HCT116 (cell line): ENCODE measurements at regions not wholly inside any gene's neighbourhood (a gene's known extent, or its start where the extent isn't known, plus 50 kb on each side); places are given as distances from the start of the nearest gene placed in this dataset.

Experiments
- ATAC-seq: fragments of 200-7000 bp; cut with Tn5 transposase; 2 replicates; pipeline ENCODE4 v1.9.1; 2020; ENCODE audit warnings: mild to moderate bottlenecking, moderate library complexity
- BruUV-seq: library from RNA; stranded (reverse); fragments of 400-500 nt; replicated peaks from 2 replicates; lab custom pipeline; 2021; lab: Mats Ljungman, UMichigan
- CTCF ChIA-PET: fragments of 300-600 bp; sonication (Branson Sonifier 250); formaldehyde crosslinking; loops from one replicate; lab custom pipeline; 2021; ENCODE audit warnings: antibody characterized with exemption; lab: Charles Lee
- POLR2A ChIA-PET: fragments of 300-600, 350-600 bp; sonication (Branson Sonifier 250); formaldehyde crosslinking; loops from one replicate; lab custom pipeline; 2021; ENCODE audit warnings: antibody characterized with exemption; lab: Charles Lee
- RAD21 ChIA-PET, 2 experiments: fragments of 300-600 bp; sonication (Branson Sonifier 250); formaldehyde crosslinking; loops; one replicate each; lab custom pipeline; 2023; ENCODE audit warnings: low total read pairs in 2 of 2; ENCODE audit not compliant: uncharacterized antibody in 2 of 2, unreplicated experiment in 2 of 2, low non-redundant PET in 1 of 2; lab: Charles Lee
- DNase-seq: peaks from one replicate; pipeline ENCODE4 v3.0.0-alpha.2; 2010; ENCODE audit warnings: low read depth, low spot score
- H2AFZ ChIP-seq: fragments of 200-600 bp; shearing (Covaris generic), sonication (generic); 2 replicates; pipeline ENCODE4 v1.6.1; 2017; ENCODE audit warnings: low read depth, mixed run types, mixed read lengths, antibody characterized with exemption, low read length; ENCODE audit not compliant: poor library complexity, severe bottlenecking
- H3K27ac ChIP-seq: 2 replicates; pipeline ENCODE4 v1.5.1; 2012; ENCODE audit warnings: low read depth, low read length
- H3K27me3 ChIP-seq: fragments of 200-600 bp; sonication (generic); 2 replicates; pipeline ENCODE4 v1.6.1; 2016; ENCODE audit warnings: mixed run types, low read length, mixed read lengths; ENCODE audit not compliant: insufficient read depth
- H3K36me3 ChIP-seq, 2 experiments: fragments of 200-500 bp in 1 of 2; fragments of 200-600 bp in 1 of 2; sonication (Bioruptor generic) in 1 of 2; sonication (generic) in 1 of 2; 2 replicates each; pipeline versions ENCODE4 v1.5.1 to v1.6.1; 2014 to 2016; ENCODE audit warnings: low read length in 2 of 2, inconsistent platforms in 1 of 2, mixed read lengths in 1 of 2, mixed run types in 1 of 2; ENCODE audit not compliant: insufficient read depth in 2 of 2, control insufficient read depth in 1 of 2
- H3K4me1 ChIP-seq, 2 experiments: fragments of 200-600 bp in 1 of 2; sonication (generic) in 1 of 2; 2 replicates each; pipeline versions ENCODE4 v1.5.1 to v1.6.1; 2012 to 2017; ENCODE audit warnings: low read length in 2 of 2, inconsistent platforms in 1 of 2, mild to moderate bottlenecking in 1 of 2, mixed read lengths in 1 of 2, mixed run types in 1 of 2, moderate library complexity in 1 of 2; ENCODE audit not compliant: insufficient read depth in 2 of 2, control insufficient read depth in 1 of 2
- H3K4me2 ChIP-seq: fragments of 200-600 bp; sonication (generic); 2 replicates; pipeline ENCODE4 v1.6.1; 2017; ENCODE audit warnings: mixed run types, low read length, mixed read lengths
- H3K4me3 ChIP-seq, 2 experiments: fragments of 200-600 bp in 1 of 2; sonication (generic) in 1 of 2; replicated peaks in 1 of 2; 2 replicates each; pipeline ENCODE4 v1.5.1; 2011 to 2016; ENCODE audit warnings: low read length in 2 of 2, control low read depth in 1 of 2, low read depth in 1 of 2, mild to moderate bottlenecking in 1 of 2, mixed read lengths in 1 of 2, mixed run types in 1 of 2
- H3K79me2 ChIP-seq: fragments of 200-600 bp; sonication (generic); 2 replicates; pipeline ENCODE4 v1.6.1; 2017; ENCODE audit warnings: mild to moderate bottlenecking, mixed run types, low read length, moderate library complexity, mixed read lengths; ENCODE audit not compliant: insufficient read depth
- H3K9ac ChIP-seq: fragments of 200-600 bp; sonication (generic); 2 replicates; pipeline ENCODE4 v1.6.1; 2016; ENCODE audit warnings: low read length, mixed read lengths
- H3K9me2 ChIP-seq: fragments of 200-600 bp; sonication (generic), shearing (Covaris generic); 2 replicates; pipeline ENCODE4 v1.6.1; 2017; ENCODE audit warnings: mixed run types, mild to moderate bottlenecking, moderate library complexity; ENCODE audit not compliant: insufficient read depth
- H3K9me3 ChIP-seq, 2 experiments: fragments of 200-500 bp in 1 of 2; fragments of 200-600 bp in 1 of 2; sonication (Bioruptor generic) in 1 of 2; sonication (generic) in 1 of 2; 2 replicates each; pipeline ENCODE4 v1.6.1; 2014 to 2017; ENCODE audit warnings: low read length in 2 of 2, mixed read lengths in 2 of 2, inconsistent platforms in 1 of 2, low read depth in 1 of 2, mild to moderate bottlenecking in 1 of 2, mixed run types in 1 of 2, moderate library complexity in 1 of 2; ENCODE audit not compliant: control insufficient read depth in 1 of 2, insufficient read depth in 1 of 2
- H4K20me1 ChIP-seq: fragments of 200-600 bp; sonication (generic), shearing (Covaris generic); 2 replicates; pipeline ENCODE4 v1.6.1; 2017; ENCODE audit warnings: mixed run types, mild to moderate bottlenecking, moderate library complexity; ENCODE audit not compliant: insufficient read depth
- CBX3 ChIP-seq: IDR thresholded peaks from 2 replicates; pipeline ENCODE4 v1.6.1; 2012; ENCODE audit warnings: low read depth
- CEBPB ChIP-seq: IDR thresholded peaks from 2 replicates; pipeline ENCODE4 v1.6.1; 2012; ENCODE audit warnings: low read depth
- EZH2 ChIP-seq: fragments of 200-600 bp; sonication (generic); IDR thresholded peaks from 2 replicates; pipeline ENCODE4 v1.6.1; 2017; ENCODE audit warnings: antibody characterized with exemption, mixed run types
- EZH2phosphoT487 ChIP-seq: fragments of 200-600 bp; IDR thresholded peaks from 2 replicates; pipeline ENCODE4 v1.6.1; 2018; ENCODE audit warnings: antibody characterized with exemption, borderline replicate concordance
- FOSL1 ChIP-seq: IDR thresholded peaks from 2 replicates; pipeline ENCODE4 v1.6.1; 2012; ENCODE audit warnings: low read depth
- JUND ChIP-seq: IDR thresholded peaks from 2 replicates; pipeline ENCODE4 v1.6.1; 2012
- POLR2A ChIP-seq: IDR thresholded peaks from 2 replicates; pipeline ENCODE4 v1.7.0; 2011; ENCODE audit warnings: borderline replicate concordance; ENCODE audit not compliant: insufficient read depth, insufficient read length; ENCODE audit errors: extremely low read depth
- POLR2AphosphoS5 ChIP-seq: IDR thresholded peaks from 2 replicates; pipeline ENCODE4 v1.6.1; 2011; ENCODE audit warnings: mild to moderate bottlenecking, low read depth, low read length, moderate library complexity
- RAD21 ChIP-seq: IDR thresholded peaks from 2 replicates; pipeline ENCODE4 v1.6.1; 2012; ENCODE audit warnings: low read depth, mild to moderate bottlenecking
- SIN3A ChIP-seq: IDR thresholded peaks from 2 replicates; pipeline ENCODE4 v1.6.1; 2012; ENCODE audit warnings: low read depth
- SP1 ChIP-seq: IDR thresholded peaks from 2 replicates; pipeline ENCODE4 v1.6.1; 2012; ENCODE audit warnings: low read depth
- SRF ChIP-seq: IDR thresholded peaks from 2 replicates; pipeline ENCODE4 v1.6.1; 2012; ENCODE audit warnings: low read depth
- TCF7L2 ChIP-seq: IDR thresholded peaks from 2 replicates; pipeline ENCODE4 v1.7.0; 2011; ENCODE audit warnings: borderline replicate concordance, inconsistent platforms; ENCODE audit not compliant: insufficient read depth, insufficient read length; ENCODE audit errors: extremely low read depth
- YY1 ChIP-seq: IDR thresholded peaks from 2 replicates; pipeline ENCODE4 v1.6.1; 2011; ENCODE audit warnings: low read length, low read depth, moderate library complexity, mild to moderate bottlenecking; ENCODE audit not compliant: insufficient replicate concordance; ENCODE audit errors: extremely low read depth
- ZFX ChIP-seq: fragments of 450-650 bp; IDR thresholded peaks from 2 replicates; pipeline ENCODE4 v1.6.1; 2017
- ZNF274 ChIP-seq: fragments of 200-500 bp; sonication (Bioruptor generic); IDR thresholded peaks from 2 replicates; pipeline ENCODE4 v1.6.1; 2014; ENCODE audit warnings: mild to moderate bottlenecking, low read depth, low read length, inconsistent platforms
- intact Hi-C: fragments of 100-400 bp; cut with micrococcal nuclease; formaldehyde crosslinking; loops from 2 replicates; pipeline ENCODE4 v1.10.0; 2022
- TF ChIP-seq, protein P1 (sequence below), 3 experiments: fragments of 200-600 bp in 1 of 3; sonication (generic) in 1 of 3; IDR thresholded peaks in 2 of 3; conservative IDR thresholded peaks in 1 of 3; 2 replicates each; pipeline ENCODE4 v1.5.1; 2012 to 2017; ENCODE audit warnings: low read depth in 2 of 3, low read length in 2 of 3, antibody characterized with exemption in 1 of 3, borderline replicate concordance in 1 of 3, control low read depth in 1 of 3, mild to moderate bottlenecking in 1 of 3, mixed read lengths in 1 of 3, mixed run types in 1 of 3, moderate library complexity in 1 of 3; ENCODE audit not compliant: insufficient read depth in 1 of 3
- TF ChIP-seq, protein P2 (sequence below): IDR thresholded peaks from 2 replicates; pipeline ENCODE4 v1.6.1; 2012; ENCODE audit warnings: low read depth
- TF ChIP-seq, protein P3 (sequence below): IDR thresholded peaks from 2 replicates; pipeline ENCODE4 v1.6.1; 2012
- TF ChIP-seq, protein P4 (sequence below): IDR thresholded peaks from 2 replicates; pipeline ENCODE4 v1.6.1; 2012

DNA sequence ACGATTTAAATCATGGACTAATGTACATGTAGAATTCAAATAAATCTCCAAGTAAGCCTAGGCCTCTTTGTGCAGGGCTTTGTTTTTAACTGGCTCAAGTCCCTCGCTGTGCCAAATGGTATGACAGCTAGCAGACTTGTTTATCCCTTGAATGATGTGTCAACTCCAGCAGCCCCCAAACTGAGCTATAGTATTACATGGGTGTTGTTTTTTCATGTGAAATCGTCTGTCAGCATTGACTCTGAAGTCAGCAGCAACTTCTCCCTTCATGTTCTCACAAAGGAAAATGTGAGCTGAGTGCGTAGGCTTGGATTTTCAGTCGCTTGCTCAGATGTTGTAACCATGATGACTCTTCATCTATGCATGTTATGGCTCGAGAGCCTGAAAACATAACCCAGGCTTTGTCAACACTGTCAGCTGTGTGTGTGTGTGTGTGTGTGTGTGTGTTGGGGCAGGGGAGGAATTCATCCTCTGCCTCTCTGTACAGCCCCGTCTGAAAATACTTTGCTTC, 73.3 kb downstream of the PTHLH start:
- H3K9ac ChIP-seq, result no peak overlapping the region
- POLR2A ChIA-PET, result no interaction called here

More for the DNA sequence above, 73.3 kb downstream of the PTHLH start:
- ATAC-seq (no peak), DNase-seq (no peak)
- Histone ChIP-seq H3K36me3 (no peaks in the 10 kb centered on the region), H3K27ac (no peak overlapping the region), H3K4me3 (no peak overlapping the region), H3K79me2 (no peaks in the 10 kb centered on the region), H3K4me2 (no peak overlapping the region), H2AFZ (no peak overlapping the region), H3K9me3 (no peaks in the 10 kb centered on the region), H3K4me1 (no peaks in the 10 kb centered on the region), H4K20me1 (no peaks in the 10 kb centered on the region), H3K27me3 (no peaks in the 10 kb centered on the region), H3K9me2 (no peaks in the 10 kb centered on the region)
- BruUV-seq, result no TSS peak
- ChIA-PET RAD21 (no interaction called here), CTCF (no interaction called here)
- intact Hi-C loops, result no loop called here
- TF ChIP-seq CEBPB (no peak), POLR2A (no peak), SP1 (no peak), RAD21 (no peak), SIN3A (no peak), FOSL1 (no peak), EZH2phosphoT487 (no peak), ZFX (no peak), YY1 (no peak), TCF7L2 (no peak), JUND (no peak), ZNF274 (no peak), POLR2AphosphoS5 (no peak), CBX3 (no peak), EZH2 (no peak), SRF (no peak)
- TF ChIP-seq, protein P1, sequence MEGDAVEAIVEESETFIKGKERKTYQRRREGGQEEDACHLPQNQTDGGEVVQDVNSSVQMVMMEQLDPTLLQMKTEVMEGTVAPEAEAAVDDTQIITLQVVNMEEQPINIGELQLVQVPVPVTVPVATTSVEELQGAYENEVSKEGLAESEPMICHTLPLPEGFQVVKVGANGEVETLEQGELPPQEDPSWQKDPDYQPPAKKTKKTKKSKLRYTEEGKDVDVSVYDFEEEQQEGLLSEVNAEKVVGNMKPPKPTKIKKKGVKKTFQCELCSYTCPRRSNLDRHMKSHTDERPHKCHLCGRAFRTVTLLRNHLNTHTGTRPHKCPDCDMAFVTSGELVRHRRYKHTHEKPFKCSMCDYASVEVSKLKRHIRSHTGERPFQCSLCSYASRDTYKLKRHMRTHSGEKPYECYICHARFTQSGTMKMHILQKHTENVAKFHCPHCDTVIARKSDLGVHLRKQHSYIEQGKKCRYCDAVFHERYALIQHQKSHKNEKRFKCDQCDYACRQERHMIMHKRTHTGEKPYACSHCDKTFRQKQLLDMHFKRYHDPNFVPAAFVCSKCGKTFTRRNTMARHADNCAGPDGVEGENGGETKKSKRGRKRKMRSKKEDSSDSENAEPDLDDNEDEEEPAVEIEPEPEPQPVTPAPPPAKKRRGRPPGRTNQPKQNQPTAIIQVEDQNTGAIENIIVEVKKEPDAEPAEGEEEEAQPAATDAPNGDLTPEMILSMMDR (IDR thresholded peaks at IDR 0.05 in 2 of 3, conservative IDR thresholded peaks at IDR 0.05 in 1 of 3; ENCODE audit: borderline replicate concordance in 1 of 3, insufficient read depth in 1 of 3, low read depth in 2 of 3, low read length in 2 of 3), result no peak
- TF ChIP-seq, protein P2, sequence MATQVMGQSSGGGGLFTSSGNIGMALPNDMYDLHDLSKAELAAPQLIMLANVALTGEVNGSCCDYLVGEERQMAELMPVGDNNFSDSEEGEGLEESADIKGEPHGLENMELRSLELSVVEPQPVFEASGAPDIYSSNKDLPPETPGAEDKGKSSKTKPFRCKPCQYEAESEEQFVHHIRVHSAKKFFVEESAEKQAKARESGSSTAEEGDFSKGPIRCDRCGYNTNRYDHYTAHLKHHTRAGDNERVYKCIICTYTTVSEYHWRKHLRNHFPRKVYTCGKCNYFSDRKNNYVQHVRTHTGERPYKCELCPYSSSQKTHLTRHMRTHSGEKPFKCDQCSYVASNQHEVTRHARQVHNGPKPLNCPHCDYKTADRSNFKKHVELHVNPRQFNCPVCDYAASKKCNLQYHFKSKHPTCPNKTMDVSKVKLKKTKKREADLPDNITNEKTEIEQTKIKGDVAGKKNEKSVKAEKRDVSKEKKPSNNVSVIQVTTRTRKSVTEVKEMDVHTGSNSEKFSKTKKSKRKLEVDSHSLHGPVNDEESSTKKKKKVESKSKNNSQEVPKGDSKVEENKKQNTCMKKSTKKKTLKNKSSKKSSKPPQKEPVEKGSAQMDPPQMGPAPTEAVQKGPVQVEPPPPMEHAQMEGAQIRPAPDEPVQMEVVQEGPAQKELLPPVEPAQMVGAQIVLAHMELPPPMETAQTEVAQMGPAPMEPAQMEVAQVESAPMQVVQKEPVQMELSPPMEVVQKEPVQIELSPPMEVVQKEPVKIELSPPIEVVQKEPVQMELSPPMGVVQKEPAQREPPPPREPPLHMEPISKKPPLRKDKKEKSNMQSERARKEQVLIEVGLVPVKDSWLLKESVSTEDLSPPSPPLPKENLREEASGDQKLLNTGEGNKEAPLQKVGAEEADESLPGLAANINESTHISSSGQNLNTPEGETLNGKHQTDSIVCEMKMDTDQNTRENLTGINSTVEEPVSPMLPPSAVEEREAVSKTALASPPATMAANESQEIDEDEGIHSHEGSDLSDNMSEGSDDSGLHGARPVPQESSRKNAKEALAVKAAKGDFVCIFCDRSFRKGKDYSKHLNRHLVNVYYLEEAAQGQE, result no peak
- TF ChIP-seq, protein P3, sequence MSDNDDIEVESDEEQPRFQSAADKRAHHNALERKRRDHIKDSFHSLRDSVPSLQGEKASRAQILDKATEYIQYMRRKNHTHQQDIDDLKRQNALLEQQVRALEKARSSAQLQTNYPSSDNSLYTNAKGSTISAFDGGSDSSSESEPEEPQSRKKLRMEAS, result no peak
- TF ChIP-seq, protein P4, sequence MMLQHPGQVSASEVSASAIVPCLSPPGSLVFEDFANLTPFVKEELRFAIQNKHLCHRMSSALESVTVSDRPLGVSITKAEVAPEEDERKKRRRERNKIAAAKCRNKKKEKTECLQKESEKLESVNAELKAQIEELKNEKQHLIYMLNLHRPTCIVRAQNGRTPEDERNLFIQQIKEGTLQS, result no peak
